Activated T-helper 1 cell treated with anti-CD3 and anti-CD28 coated beads, Interleukin-12 subunit alpha, Interleukin-12 subunit beta, Interleukin-2, Interleukin-4 antibody, amounts not matched to agents 30 ng/mL and 10 ng/mL and 1 ng/mL, durations not matched to agents 14 hours and 24 hours and 36 hours (primary cell): ENCODE measurements at regions not wholly inside any gene's neighbourhood (a gene's known extent, or its start where the extent isn't known, plus 50 kb on each side); places are given as distances from the start of the nearest gene placed in this dataset.
"Not testable (repeated sequence)": the region's sequence is repeated elsewhere in the genome, so short reads cannot be mapped to it uniquely, and the experiment has no call there.

Source experiments
- DNase-seq: peaks from one replicate; pipeline ENCODE4 v3.0.0; 2021; ENCODE audit warnings: low spot score
- H3K27ac Mint-ChIP-seq: one replicate; pipeline ENCODE4 v1.8.0; 2021; ENCODE audit warnings: mild to moderate bottlenecking, mixed read lengths
- H3K27me3 Mint-ChIP-seq: one replicate; pipeline ENCODE4 v1.8.0; 2022; ENCODE audit warnings: mild to moderate bottlenecking, moderate library complexity, mixed read lengths; ENCODE audit not compliant: insufficient read depth
- H3K36me3 Mint-ChIP-seq: one replicate; pipeline ENCODE4 v1.8.0; 2021; ENCODE audit warnings: low read depth, mixed read lengths
- H3K4me1 Mint-ChIP-seq: one replicate; pipeline ENCODE4 v1.8.0; 2021; ENCODE audit warnings: low read depth, mixed read lengths
- H3K4me3 Mint-ChIP-seq: one replicate; pipeline ENCODE4 v1.8.0; 2021; ENCODE audit warnings: mild to moderate bottlenecking, moderate library complexity, mixed read lengths
- H3K9me3 Mint-ChIP-seq: one replicate; pipeline ENCODE4 v1.8.0; 2021; ENCODE audit warnings: mixed read lengths
- intact Hi-C: fragments of 100-400 bp; cut with micrococcal nuclease; formaldehyde crosslinking; loops from one replicate; pipeline ENCODE4 v1.15.1; 2024

DNA sequence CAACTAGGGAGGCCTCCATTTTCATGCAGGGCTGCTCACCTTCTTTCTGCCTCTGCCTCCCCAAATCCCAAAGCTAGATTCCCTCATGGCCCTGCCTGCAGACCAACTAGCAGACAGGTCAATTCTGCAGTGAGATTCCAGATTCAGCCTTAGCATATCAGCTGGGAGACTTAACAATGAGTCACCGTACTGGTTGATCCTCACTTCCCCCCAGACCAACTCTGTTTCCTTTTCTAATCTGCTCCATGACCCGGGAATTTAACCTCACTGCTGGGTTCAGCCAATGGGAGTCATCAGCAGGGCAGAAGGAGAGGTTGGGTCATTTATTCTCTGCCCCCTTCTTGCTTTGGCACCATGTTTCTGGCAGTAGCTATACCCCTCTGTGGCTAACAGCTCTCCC is 140.6 kb upstream of the GRIK3 start:
- DNase-seq = no peak
- no peak overlapping the region for H3K27ac Mint-ChIP-seq
- H3K4me1 Mint-ChIP-seq = no peaks in the 10 kb centered on the region
- peaks cover 5% of the 10 kb centered on the region for H3K27me3 Mint-ChIP-seq
- H3K4me3 Mint-ChIP-seq = no peak overlapping the region
- intact Hi-C loops = no loop called here
- no peaks in the 10 kb centered on the region for H3K9me3 Mint-ChIP-seq
- no peaks in the 10 kb centered on the region for H3K36me3 Mint-ChIP-seq

DNA sequence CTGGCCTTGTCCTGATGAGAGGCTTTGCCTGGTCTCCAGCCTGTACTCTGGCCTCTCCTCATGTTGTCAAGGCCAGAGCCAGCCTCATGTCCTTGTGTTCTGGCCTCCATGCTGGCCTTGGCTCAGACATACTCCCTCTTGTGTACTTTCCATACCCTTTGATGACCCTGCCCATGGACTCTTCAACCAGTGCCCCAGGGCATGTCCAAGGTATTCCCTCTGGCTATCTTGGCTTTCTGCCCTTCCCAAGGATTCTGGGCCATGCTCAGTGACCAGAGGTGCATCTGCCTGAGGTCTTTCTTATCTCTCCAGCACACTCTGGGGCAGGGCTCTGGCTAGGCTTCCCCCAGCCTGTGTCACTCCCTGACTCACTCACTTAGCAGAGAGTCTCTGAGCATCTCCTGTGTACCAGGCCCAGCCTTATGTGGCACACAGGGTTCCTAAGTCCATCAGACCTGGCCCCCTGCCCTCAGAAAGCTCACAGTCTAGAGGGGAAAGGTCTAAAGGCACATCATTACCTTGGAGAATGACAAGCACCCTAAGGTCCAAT is 141.4 kb upstream of the GRIK3 start:
- Mint-ChIP-seq H3K9me3 (no peaks in the 10 kb centered on the region), H3K4me1 (no peaks in the 10 kb centered on the region)
- intact Hi-C loops = no loop called here

DNA sequence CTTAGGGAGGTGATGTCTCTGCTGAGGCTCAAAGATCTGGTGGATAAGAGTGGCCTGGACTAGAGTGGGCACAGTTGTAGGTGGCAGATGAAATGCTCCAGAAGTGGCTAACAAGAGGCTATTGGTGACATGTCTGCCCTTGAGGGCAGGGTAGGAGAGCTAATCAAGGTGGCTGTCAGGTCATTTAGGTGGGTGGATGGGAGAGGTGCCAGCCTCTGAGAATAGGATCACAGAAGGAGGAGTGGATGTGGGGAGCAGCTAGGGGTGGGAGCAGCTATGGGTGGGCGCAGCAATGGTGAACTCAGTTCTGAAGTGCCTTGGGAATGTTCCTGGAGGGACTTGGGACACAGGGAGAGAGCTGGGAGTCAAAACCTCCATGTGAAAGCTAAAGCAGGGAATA is 142.0 kb upstream of the GRIK3 start:
- no peak for DNase-seq
- Mint-ChIP-seq H3K4me1 (no peaks in the 10 kb centered on the region), H3K27me3 (peaks cover 9% of the 10 kb centered on the region), H3K27ac (no peak overlapping the region), H3K9me3 (no peaks in the 10 kb centered on the region), H3K36me3 (no peaks in the 10 kb centered on the region), H3K4me3 (no peak overlapping the region)
- intact Hi-C loops = no loop called here

More for the DNA sequence above, 141.4 kb upstream of the GRIK3 start:
- no peak overlapping the region for H3K27ac Mint-ChIP-seq
- H3K36me3 Mint-ChIP-seq = no peaks in the 10 kb centered on the region
- no peak overlapping the region for H3K4me3 Mint-ChIP-seq
- DNase-seq = no peak
- peaks cover 9% of the 10 kb centered on the region for H3K27me3 Mint-ChIP-seq

DNA sequence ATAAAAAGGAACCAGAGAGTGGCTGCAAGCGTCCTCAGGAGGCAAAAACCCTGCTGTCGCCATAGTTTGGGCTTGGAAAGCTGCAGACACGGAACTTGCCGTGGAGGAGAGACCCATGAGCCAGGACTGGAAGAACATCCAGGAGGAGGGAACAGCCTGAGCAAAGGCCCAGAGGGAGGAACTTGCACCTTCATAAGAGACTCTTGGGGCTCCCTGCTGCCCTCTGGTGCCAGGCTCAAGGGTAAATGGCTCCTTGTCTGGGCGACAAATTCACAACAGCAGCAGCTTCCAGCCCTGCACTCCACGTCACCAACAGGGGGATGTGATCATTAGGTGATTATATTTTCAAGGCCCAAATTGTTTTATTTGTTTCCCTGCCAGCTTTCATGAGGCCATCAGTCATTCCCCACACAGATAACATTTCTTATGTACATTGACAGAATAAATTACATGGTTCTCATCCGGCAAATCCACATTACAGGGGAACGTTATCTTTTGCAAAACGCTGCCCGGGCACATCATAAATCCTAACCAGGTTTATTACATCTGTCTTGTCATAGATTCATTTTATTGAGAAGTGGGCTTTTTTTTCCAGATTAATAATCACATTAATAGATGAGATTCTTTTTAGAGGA is 143.0 kb upstream of the GRIK3 start:
- Mint-ChIP-seq H3K4me1 (no peaks in the 10 kb centered on the region), H3K27ac (no peak overlapping the region), H3K36me3 (no peaks in the 10 kb centered on the region), H3K27me3 (peaks cover 9% of the 10 kb centered on the region), H3K4me3 (no peak overlapping the region), H3K9me3 (no peaks in the 10 kb centered on the region)
- no peak for DNase-seq
- intact Hi-C loops = no loop called here

DNA sequence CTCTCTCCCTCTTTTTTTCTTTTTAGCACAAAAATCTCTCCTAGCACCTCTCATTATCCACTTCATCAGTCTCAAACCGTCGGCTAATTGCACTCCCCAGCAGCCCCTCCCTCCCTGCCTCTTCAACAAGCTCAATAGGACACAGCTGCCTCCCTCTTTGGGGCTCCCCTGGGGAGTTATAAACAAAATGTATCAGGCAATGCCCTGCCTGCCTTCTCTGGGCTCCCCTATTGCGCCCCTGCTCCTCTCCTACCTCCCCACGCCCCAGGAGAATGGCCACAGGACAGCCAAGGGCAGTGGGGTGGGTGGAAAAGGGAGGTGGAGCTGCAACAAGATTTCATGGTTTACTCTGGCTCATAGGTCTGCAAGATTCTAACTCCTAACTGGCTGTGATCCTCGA is 147.1 kb upstream of the GRIK3 start:
- intact Hi-C loops = no loop called here
- H3K36me3 Mint-ChIP-seq = no peaks in the 10 kb centered on the region
- no peaks in the 10 kb centered on the region for H3K9me3 Mint-ChIP-seq
- H3K4me3 Mint-ChIP-seq = no peak overlapping the region
- peaks cover 9% of the 10 kb centered on the region for H3K27me3 Mint-ChIP-seq
- no peaks in the 10 kb centered on the region for H3K4me1 Mint-ChIP-seq
- H3K27ac Mint-ChIP-seq = no peak overlapping the region
- DNase-seq = no peak

DNA sequence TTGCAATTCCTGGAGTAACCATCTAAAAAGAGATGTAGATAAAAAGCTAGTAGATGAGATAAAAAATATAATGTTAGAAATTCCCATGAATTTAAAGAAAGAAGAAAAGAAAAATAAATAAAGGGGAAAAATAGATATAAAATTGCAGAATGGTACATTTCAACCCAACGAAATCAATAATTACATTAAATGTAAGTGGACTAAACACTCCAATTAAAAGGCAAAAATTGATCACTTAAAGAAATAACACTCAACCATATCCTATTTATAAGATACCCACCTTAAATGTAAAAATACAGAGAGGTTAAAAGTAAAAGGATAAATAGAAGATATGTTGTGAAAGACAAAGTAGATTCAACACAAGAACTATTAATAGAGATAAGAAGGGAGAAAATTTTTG is 150.5 kb upstream of the GRIK3 start:
- Mint-ChIP-seq H3K4me1 (no peaks in the 10 kb centered on the region), H3K27me3 (peaks cover 7% of the 10 kb centered on the region), H3K36me3 (no peaks in the 10 kb centered on the region), H3K27ac (no peak overlapping the region), H3K9me3 (no peaks in the 10 kb centered on the region), H3K4me3 (no peak overlapping the region)
- intact Hi-C loops = no loop called here
- no peak for DNase-seq

DNA sequence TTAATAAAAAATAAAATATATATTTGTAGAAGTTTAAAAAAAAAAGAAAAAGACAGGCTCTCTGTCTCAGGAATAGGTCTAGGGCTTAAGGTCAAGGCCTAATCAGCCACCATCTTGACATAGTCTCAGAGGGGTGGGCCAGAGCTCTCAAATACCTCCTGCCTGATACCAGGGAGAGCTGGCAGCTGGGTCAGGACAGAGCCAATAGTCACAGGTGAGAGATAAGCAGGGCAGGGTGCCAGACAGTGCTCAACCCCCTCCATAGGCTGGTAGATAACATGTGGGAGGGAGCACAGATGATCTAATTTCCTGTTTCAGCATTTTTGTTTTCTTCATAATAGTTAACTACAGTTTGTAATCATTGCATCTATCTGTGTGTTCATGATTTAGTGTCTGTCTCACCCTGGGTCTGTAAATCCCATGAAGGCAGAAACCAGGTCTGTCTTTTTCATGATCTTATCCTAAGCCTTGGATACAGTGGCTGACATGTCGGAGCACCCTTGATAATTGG is 152.0 kb upstream of the GRIK3 start:
- intact Hi-C loops = no loop called here
- peaks cover 3% of the 10 kb centered on the region for H3K27me3 Mint-ChIP-seq
- no peaks in the 10 kb centered on the region for H3K4me1 Mint-ChIP-seq
- DNase-seq = no peak
- no peaks in the 10 kb centered on the region for H3K9me3 Mint-ChIP-seq
- H3K27ac Mint-ChIP-seq = no peak overlapping the region
- H3K36me3 Mint-ChIP-seq = no peaks in the 10 kb centered on the region
- H3K4me3 Mint-ChIP-seq = no peak overlapping the region

DNA sequence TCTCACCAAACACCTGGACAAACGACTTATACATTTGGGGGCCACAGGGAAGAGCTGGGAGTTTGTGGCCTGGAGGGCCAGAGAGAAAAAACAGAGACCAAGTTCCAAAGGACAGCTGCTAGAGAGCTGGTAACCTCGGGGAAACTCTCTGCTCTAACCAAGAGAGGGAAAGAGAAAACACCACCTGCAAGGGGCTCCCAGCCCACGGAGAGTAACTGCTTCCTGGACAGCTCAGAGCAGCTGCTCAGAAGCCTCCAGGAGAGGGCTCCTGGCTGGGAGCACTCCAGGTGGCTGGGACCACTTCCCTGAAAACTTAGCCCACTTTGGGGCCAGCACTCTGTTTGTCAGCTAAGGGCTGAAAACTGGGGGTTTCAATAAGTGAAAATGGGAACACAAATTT is 154.8 kb upstream of the GRIK3 start:
- Mint-ChIP-seq H3K9me3 (no peaks in the 10 kb centered on the region), H3K4me3 (no peak overlapping the region), H3K4me1 (no peaks in the 10 kb centered on the region), H3K36me3 (no peaks in the 10 kb centered on the region), H3K27me3 (peaks cover 7% of the 10 kb centered on the region), H3K27ac (no peak overlapping the region)
- no peak for DNase-seq
- intact Hi-C loops = no loop called here

DNA sequence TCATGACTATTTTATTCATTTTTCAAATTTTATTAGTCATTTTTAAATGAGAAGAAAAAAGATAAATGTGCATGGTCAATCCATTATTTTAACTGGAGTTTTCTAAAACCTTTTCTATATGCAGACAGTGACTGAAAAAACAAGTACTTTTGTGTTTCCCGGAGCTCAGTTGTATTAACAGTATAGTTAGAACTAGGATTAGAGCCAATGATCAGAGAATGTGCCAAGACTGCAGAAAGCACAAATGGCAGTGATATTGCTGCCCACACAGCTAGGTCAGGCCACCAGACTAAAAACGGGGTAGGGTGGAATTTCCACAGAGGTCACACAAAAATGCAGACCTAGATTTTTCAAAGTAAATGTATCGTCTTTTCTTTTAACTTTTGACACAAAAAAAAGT is 163.1 kb upstream of the GRIK3 start:
- Mint-ChIP-seq H3K9me3 (no peaks in the 10 kb centered on the region), H3K36me3 (no peaks in the 10 kb centered on the region), H3K27ac (no peak overlapping the region), H3K4me1 (no peaks in the 10 kb centered on the region), H3K27me3 (peaks cover 9% of the 10 kb centered on the region), H3K4me3 (no peak overlapping the region)
- DNase-seq = no peak
- intact Hi-C loops = no loop called here

DNA sequence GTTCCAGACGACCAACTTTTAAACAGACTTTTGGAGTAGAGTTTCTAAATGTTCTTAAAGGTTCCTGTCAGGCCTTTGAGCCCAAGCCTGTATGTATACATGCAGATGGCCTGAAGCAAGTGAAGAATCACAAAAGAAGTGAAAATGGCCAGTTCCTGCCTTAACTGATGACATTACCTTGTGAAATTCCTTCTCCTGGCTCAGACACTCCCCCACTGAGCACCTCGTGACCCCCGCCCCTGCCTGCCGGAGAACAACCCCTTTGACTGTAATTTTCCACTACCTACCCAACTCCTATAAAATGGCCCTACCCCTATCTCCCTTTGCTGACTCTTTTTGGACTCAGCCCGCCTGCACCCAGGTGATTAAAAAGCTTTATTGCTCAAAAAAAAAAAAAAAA is 180.0 kb upstream of the GRIK3 start:
- H3K27me3 Mint-ChIP-seq, intact Hi-C loops, DNase-seq, H3K9me3 Mint-ChIP-seq, H3K27ac Mint-ChIP-seq, H3K36me3 Mint-ChIP-seq, H3K4me3 Mint-ChIP-seq, H3K4me1 Mint-ChIP-seq: not testable (repeated sequence)

DNA sequence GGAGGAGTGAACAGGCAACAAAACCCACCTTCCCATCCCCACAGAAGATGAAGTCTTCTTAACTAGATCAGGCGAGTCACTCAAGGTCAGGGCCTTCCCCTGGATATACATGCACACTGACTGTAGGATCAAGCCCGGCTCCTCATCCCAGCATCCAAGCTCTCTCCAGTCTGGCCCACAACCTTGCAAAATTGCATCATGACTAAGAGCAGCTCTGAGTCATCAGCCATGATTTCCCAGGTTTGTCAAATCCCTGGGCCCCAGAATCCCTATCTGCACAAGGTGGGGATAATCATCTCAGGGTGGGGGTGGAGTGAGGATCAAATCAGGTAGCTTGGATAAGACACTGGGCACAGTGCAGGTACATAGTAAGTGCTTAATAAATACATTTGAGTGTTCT is 199.3 kb upstream of the GRIK3 start:
- Mint-ChIP-seq H3K4me3 (no peak overlapping the region), H3K27ac (no peak overlapping the region), H3K36me3 (no peaks in the 10 kb centered on the region), H3K27me3 (peaks cover 27% of the 10 kb centered on the region), H3K9me3 (no peaks in the 10 kb centered on the region), H3K4me1 (no peaks in the 10 kb centered on the region)
- no peak for DNase-seq
- intact Hi-C loops = no loop called here

DNA sequence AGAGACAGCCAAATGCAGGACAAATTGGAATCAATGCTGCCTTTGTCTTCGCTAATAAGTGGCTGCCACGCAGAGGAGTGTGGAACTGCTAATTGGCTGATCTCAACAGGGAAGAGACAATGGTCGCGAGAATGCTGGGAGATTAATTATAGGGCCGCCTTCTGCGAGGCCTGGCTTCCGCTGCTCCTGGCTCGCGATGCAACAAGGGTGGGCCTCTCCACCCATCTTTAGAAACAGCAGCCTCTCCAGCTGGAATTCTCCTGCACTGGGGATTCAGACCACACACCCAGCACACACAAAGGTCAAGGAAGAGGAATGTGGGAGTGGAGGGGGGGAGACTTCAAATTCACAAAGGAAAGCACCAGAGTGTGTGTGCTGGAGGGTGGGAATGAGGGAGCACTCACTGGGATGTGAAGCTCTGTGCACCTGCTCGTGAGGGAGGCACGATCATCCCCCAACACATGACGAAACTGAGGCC is 200.7 kb upstream of the GRIK3 start:
- DNase-seq = no peak
- Mint-ChIP-seq H3K4me3 (no peak overlapping the region), H3K27me3 (peaks cover 27% of the 10 kb centered on the region), H3K4me1 (no peaks in the 10 kb centered on the region), H3K36me3 (no peaks in the 10 kb centered on the region), H3K27ac (no peak overlapping the region), H3K9me3 (no peaks in the 10 kb centered on the region)
- intact Hi-C loops = no loop called here

DNA sequence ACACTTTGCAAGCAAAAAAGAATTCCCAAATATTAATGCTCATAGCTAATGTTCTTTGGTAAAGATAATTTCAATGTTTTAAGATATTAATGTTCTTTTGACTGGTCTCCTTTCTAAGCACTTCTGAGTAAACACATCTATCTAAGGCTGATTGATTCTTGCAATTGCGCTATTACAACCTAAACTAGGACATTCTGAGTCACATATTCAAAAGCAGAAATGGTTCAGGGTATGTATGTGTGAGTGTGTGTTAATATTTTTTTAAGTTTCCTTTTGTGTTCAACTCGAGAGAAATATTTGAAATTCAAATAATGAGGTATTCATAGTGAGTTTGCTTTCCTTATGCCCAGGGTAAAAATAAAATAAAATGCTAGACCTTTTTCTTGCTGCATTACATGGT is 203.6 kb upstream of the GRIK3 start:
- no peaks in the 10 kb centered on the region for H3K4me1 Mint-ChIP-seq
- intact Hi-C loops = no loop called here
- no peak overlapping the region for H3K27ac Mint-ChIP-seq
- H3K36me3 Mint-ChIP-seq = no peaks in the 10 kb centered on the region
- H3K9me3 Mint-ChIP-seq = no peaks in the 10 kb centered on the region
- peaks cover 18% of the 10 kb centered on the region for H3K27me3 Mint-ChIP-seq
- DNase-seq = no peak
- no peak overlapping the region for H3K4me3 Mint-ChIP-seq
